GM18870 (cell line): ENCODE measurements at regions not wholly inside any gene's neighbourhood (a gene's known extent, or its start where the extent isn't known, plus 50 kb on each side); places are given as distances from the start of the nearest gene placed in this dataset.
"Not testable (repeated sequence)": the region's sequence is repeated elsewhere in the genome, so short reads cannot be mapped to it uniquely, and the experiment has no call there.

Experiments
- ATAC-seq: cut with Tn5 transposase; IDR thresholded peaks from one replicate; pipeline ENCODE4 v1.9.1; 2021; ENCODE audit warnings: moderate library complexity; ENCODE audit not compliant: unreplicated experiment

DNA sequence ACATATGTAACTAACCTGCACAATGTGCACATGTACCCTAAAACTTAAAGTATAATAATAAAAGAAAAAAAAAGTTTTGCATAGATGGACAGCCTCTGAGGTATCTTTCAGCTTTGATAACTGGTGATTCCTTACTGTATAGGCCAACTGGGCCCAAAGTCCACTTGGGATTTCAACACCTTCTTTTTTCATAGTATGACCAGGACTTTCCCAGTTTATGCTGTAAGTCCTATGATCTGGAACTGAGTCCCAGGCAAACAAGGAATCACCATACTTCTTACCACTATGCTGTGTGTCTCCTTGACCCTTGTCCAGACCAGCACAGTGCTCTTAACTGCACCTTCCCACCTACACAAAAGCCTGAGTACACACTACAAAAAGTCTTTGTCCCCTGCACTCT, 205.1 kb upstream of the RBBP8 start:
- no peak for ATAC-seq

DNA sequence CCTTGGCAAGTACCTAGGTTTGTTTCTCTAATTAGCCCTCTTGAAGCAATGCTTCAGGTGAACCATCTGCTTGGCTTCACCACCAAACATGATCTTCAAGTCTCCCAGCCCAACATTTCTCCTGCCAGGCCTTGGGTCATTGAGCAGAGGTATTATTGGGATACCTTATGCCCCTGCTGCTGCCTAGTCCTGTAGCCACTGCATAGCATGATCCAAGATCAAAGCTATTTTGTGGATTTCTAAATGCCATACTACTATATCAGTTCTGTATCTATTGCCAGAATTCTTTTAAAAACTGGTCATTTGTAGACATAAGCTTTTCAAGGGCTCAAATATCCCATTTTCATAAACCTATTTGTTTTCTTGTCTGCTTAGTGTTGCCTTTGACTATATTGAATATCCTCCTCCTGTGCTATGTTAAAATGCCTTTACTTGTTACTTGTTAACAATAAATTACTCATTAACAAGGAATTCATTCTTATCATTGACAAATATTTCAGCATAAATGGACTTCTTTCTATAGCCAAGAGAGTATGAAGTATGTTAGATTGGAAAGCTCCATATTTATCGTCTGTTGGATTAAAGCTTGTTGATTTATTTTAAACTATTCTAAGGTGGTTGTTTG, 204.5 kb upstream of the RBBP8 start:
- no peak for ATAC-seq

DNA sequence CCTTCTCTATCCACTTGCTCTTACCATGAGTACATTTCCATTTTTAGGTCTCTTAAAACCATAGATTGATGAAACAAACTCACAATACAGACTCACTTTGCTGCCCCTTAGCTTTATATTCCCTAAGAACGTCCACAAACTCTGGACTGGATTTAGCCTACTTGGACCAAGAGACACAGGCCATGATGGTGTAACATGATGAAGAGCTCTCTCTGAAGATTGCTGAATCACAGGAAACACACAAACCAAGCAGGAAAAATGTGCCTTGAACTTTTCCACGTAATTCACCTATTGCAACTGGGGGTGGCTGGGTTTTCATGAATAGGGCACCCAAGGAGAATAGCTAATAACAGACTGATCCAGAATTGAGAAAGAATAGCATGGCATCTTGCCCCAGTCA, 201.7 kb upstream of the RBBP8 start:
- no peak for ATAC-seq

DNA sequence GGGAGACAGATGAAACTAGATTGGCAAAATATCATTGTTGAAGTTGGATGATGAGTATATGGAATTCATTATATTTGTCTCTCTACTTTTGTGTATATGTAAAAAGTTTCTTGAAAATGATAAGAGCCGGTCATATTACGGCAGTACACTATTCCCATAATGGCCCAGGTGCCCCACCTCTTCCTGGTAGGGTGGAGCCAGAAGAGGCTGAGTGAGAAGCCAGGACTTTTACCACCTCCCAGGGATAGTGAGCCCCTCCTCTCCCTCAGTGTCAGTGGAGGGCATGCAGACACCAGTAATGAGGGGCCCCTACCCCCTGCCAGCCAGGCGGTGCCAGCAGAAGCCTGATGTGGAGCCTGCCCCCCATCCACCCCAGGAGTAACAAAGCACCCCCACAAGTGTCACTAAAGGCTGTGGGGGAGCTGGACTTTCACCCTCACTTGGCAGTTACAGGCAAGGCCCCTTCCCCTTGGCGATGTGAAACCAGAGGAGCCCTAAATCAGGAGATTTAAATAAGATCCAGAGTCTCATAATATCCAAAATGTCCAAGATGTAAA, 198.9 kb upstream of the RBBP8 start:
- no peak for ATAC-seq

DNA sequence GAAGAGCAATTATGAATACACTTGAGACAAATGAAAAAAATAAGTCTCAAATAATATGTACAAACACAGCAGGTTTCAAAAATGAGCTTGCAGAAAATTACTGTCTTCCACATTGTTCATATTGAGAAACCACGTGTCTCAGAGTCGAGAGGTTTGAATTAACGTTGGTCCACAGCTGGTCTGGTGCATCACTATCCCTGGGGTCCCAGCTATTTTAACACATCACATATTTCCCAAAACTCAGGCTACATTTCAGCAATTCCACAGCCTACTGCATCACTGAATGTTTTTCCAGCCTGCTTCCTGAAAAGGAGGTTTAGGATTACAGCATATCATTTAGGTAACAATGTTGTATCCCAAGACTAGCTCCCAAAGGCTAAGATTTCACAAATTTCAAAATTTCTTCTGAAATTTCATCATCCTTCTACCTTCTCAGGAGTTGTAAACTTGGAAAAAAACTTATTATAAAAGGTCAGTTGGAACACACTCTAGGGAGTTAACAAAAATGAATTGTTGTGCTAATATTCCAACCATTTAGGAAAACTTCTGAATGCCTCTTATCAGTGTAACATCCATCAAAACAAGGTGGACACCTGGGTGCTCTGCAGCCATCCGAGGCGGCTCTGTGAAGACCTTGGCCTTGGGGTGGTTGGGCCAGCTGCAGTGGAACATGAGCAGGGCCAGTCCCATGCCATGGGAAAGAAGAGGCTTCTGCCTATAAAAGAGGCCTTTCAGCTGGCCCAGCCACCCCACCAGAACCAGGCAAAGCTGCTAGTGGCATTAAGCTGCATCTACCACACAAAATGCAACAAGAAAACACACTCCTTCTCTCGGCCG, 198.1 kb upstream of the RBBP8 start:
- no peak for ATAC-seq

DNA sequence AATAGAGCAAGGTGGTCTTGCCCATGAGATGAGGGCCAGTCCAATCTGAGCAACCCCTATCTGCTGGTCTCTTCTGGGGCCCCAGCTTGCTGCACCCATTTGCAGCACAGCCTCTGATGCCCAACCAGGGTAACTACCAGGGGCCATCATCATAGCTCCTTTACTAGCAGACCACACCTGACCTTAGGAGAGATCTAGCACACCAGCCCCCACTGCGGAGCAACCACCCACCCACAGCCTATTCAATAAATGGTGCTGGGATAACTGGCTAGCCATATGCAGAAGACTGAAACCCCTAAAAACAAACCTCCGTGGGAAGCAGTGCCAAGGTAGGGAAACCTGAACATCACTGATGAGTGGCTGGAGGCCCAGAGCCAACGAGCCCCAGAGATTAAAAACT, 196.1 kb upstream of the RBBP8 start:
- no peak for ATAC-seq

DNA sequence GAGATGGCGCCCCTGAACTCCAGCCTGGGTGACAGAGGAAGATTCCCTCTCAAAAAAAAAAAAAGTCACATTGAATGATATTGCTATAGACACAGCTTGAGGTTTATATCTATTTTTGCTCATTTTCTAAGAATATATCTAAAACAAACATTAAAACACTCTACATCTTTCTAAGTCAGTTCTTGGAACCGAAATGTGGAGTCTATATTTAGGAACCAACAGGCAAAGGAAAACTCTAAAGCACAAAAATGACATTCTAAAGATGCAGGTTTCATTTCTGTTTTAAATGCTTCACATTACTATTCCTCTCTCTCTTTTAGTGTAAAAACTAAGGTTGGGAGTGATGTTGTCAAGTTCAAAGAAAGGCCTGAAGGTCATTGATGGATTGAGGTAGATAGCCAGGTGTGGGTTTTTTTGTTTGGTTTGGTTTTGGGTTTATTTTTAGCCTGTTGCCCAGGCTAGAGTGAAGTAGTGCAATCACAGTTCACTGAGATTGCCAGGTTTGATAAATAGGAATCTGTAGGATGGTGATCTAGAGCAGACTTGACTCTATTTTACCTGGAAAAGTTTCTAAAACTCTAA, 194.0 kb upstream of the RBBP8 start:
- ATAC-seq = no peak

DNA sequence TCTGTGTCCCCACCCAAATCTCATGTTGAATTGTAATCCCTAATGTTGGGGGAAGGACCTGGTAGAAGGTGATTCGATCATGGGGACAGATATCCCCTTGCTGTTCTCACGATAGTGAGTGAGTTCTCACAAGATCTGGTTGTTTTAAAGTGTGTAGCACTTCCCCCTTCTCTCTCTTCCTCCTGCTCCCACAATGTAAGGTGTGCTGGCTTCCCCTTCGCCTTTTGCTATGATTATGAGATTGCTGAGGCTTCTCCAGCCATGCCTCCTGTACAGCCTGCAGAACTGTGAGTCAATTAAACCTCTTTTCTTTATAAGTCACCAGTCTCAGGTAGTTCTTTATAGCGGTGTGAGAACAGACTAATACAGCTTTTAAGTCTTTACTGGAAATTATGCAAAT, 193.3 kb upstream of the RBBP8 start:
- ATAC-seq = no peak

DNA sequence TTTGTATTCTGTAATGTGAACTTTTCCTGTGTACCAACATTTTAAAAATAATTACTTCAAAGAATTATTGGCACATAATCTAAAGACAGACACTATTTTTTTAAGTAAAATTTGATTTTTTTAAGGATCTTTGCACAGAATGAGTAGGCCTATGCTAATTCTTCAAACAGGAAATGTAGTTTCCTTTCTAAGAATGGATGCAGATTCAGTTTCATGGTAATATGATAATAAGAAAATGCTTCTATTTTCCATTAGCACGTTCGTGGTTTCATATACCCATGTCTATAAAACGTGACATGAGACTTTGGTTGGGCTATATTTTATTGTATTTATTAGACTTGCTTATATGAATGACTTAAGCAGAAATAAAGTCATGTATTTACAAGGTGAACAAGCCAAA, 191.8 kb upstream of the RBBP8 start:
- ATAC-seq = no peak

DNA sequence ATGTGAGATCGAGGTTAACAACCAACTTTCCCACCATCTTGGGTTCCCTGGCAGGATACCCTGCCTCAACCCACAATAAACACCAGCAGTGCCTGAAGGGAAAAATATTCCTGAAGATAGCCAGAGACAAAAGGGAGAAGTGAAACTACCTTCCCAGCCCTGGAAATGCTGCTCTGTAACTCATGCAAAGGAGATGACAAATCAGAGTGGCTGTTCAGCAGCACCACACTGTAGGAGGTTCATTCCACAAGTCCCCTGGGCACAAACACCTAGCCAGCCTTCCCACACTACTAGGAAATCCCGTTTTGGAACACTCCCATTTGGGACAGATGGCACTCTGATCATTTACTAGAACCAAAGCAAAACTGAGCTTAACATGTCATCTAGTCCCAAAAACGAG, 190.7 kb upstream of the RBBP8 start:
- ATAC-seq = no peak

DNA sequence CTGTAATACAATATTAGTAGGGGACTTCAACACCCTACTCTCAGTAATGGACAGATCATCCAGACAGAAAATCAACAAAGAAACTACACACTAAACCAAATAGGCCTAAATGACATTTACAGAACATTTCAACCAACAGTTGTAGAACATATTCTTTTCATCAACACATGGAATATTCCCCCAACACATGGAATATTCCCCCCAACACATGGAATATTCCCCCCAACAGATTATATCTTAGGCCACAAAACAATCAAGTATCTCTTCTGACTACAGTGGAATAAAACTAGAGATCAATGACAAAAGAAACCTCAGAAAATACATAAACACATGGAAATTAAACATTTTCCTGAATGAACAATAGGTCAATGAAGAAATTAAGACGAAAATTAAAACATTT, 187.2 kb upstream of the RBBP8 start:
- no peak for ATAC-seq

DNA sequence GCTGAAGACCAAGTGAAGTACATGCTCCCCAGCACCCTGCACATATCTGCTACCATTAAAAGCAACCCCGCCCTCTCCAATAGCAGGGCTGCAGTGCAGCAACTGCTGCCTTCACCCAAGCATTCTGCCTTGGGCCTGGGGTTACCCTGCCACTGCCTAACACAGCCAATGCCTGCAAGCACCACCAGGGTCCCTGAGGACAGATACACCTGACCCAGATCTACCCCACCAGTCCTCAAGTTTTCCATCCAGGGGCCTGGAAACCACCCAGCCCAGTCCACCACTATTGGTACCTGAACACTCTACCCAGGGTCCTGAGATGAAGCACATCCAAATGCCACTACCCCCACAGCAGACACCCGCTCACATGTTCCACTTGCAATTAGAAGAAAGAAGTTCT, 181.1 kb upstream of the RBBP8 start:
- ATAC-seq = no peak

DNA sequence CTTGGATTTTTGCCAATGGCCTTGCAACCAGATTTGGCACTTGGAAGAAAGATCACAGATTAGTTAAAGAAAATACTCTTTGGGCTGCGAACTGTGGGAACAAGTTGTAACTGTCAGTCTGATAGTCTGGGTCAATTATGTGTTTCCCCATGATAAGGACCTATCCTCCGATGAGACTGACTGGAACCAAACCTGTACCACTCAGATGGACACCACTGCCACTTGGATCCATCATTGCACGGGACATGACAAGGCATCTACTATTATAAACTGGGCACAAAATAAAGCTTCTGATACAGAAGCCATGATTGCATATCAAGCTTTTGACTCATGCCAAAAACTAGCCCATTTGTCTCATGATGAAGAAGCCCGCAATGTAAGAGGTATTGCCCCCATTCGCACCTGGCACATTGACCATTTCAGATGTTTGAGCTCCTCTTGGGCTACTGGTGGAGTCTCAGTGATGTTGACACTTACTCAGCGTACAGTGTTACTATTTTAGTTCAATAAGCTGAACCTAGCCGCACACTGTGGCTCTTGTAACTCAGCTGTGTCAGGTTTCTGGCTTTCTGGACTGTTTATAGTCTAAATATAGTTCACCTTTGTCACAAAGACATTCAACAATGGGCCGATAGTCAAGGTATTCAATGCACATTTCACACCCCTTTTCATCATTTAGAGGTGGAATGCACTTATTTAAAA, 179.8 kb upstream of the RBBP8 start:
- ATAC-seq = no peak

DNA sequence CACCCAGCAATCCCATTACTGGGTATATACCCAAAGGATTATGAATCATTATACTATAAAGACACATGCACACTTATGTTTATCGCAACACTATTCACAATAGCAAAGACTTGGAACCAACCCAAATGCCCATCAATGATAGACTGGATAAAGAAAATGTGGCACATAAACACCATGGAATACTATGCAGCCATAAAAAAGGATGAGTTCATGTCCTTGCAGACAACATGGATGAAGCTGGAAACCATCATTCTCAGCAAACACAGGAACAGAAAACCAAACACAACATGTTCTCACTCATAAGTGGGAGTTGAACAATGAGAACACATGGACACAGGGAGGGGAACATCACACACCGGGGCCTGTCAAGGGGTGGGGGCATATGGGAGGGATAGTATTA, 169.1 kb upstream of the RBBP8 start:
- ATAC-seq = not testable (repeated sequence)

DNA sequence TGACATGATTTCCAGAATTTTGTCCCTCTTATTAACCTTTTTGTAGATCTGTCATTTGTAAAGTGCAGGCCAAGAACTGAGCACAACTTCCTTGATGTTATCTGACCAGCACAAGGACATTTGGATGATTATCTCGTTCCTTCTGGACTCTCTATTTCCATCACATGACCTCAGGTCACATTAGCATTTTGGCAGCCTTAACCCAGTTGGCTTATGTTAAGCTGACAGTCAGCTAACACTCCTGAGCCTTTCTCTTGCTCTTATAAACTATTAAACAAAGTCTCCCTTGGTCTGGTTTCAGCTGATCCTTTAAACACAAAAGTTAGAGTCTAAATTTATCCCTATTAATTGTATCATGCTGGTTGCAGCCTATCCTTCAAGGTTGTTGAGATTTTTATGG, 167.2 kb upstream of the RBBP8 start:
- no peak for ATAC-seq

DNA sequence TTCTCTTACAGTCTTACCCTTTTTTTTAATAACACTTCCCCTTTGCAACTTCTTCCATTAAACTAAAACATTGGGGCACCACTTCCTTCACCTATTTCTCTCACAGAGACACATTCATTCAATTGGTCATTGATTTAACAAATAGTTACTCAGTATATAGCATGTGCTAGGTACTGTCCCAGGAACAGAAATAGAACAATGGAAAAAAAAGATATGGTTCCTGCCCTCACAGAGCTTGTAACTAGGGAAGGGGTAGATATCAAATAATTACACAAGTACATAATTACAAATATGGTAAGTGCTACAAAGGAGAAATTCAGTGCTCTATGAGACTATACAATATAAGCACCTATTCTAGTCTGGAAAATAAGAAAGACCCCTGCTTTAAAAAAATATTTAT, 165.5 kb upstream of the RBBP8 start:
- ATAC-seq = no peak

DNA sequence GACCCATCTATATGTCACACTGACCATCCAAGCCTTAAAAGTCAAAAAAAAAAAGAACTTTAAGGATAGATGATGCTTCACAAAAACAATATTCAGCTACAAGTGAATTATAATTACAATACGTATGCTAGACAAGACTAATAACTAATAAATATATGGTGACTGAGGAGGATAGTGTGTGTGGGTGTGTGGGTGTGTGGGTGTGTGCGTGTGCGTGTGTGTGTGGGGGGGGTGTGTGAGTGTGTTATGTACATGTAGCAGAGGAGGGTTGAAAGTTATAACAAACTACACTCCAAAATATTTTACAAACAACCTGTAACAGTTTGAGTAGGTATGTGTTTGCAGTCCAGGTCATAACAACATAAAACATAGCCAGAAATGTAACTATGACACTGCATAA, 159.2 kb upstream of the RBBP8 start:
- ATAC-seq = no peak

DNA sequence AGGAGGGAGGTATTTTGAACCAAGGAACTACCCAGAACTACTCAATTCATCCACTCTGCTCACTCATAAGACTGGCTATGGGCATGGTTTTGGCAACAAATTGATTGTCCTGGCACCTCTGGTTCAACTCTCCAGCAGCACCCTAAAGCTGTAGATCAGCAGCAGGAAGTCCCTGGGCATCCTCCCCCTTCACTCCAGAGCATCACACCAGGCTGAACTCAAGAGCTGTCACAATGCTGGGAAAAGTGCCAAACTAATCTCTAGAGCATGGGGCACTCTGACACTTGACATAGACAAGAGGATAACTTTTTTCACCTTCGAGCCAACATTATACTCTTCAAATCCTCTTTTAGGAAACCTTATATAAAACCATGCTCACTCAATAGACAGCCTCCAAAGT, 154.1 kb upstream of the RBBP8 start:
- ATAC-seq = no peak

DNA sequence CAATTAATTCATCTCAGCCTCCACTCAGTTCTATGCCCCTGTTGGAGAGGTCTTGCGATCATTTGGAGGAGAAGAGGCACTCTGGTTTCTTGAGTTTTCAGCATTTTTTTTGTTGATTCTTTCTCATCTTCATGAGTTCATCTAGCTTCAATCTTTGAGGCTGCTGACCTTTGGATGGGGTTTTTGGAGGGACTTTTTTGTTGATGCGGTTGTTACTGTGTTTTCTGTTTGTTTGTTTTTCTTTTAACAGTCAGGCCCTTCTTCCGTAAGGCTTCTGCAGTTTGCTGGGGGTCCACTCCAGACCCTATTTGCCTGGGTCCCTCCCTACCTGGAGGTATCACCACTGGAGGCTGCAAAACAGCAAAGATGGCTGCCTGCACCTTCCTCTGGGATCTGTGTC, 149.9 kb upstream of the RBBP8 start:
- no peak for ATAC-seq

DNA sequence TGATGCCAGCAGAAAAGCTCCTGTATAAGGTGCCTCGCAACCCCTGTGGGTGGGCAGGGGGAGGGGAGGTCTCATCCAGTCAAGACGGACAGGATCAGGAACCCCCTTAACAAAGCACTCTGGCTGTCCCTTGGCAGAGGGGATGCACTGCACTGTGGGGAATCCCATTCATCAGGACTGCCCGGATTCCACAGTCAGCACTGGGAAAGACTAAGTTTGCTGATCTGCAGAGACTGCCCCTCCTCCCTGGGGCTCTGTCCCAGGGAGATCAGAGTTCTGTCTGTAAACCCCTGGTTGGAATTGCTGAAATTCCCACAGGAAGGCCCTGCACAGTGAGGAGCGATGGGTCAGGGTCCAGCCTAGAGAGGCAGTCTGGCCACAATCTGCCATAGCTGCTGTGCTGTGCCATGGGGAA, 149.5 kb upstream of the RBBP8 start:
- ATAC-seq = no peak

DNA sequence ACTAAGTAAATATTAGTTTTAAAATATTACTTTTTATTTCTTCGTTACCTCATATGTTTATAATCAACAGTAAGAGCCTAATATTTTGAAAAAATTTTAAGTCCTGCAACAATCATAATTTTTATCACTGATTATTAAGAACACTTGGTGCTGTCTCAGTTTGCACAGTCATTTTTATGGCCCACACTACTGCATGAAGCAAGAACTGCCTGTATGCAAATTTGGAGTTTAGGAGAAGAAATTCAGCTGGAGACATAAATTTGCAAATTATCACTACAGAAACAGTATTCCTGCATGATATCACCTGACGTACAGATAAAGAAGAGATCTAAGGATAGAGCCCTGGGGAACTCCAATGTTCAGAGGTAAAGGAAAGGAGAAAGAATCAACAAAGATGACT, 144.1 kb upstream of the RBBP8 start:
- no peak for ATAC-seq

DNA sequence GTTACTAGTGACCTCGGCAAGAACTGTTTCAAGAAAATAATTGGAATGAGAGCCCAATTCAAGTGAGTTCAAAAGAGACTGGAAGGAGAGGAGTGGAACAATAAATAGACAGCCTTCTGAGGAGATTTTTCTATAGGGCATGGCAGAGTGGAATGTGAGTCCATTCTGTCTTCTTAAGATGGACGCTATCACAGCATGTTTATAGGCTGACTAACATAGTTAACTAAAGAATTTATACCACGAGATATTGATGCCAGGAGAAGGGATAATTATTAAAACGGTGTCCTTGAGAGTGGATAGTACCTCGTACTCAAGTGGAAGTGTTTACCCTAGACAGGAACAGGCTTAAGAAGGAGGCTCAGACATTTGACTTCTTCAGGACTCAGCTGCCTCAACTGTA, 143.5 kb upstream of the RBBP8 start:
- no peak for ATAC-seq
